ENCODE measurements at regions not wholly inside any gene's neighbourhood (a gene's known extent, or its start where the extent isn't known, plus 50 kb on each side); places are given as distances from the start of the nearest gene placed in this dataset.

- no peak overlapping the region for H3K9ac ChIP-seq (ENCODE audit: low read length in 3 of 3)
- FAIRE-seq (no peak), DNase-seq (peak in 1 of 5 donors; percentile 35)
- no peak overlapping the region for H3K27ac ChIP-seq (ENCODE audit: low read depth in 2 of 2, low read length in 2 of 2)
- no peak overlapping the region for H3K4me3 ChIP-seq (ENCODE audit: low read length in 3 of 3)
- H3K4me1 ChIP-seq (ENCODE audit: control insufficient read depth in 2 of 3, insufficient read depth in 2 of 3, low read depth in 1 of 3, low read length in 3 of 3), result no peaks in the 10 kb centered on the region
- H3K27me3 ChIP-seq (ENCODE audit: control insufficient read depth, insufficient read depth, low read length), result no peaks in the 10 kb centered on the region
- peaks cover 0 to 5% (median 0%) of the 10 kb centered on the region in 3 donors for H3K9me3 ChIP-seq (ENCODE audit: control insufficient read depth in 2 of 3, insufficient read depth in 1 of 3, low read length in 3 of 3)
- no peaks in the 10 kb centered on the region for H3K36me3 ChIP-seq (ENCODE audit: control insufficient read depth in 2 of 3, insufficient read depth in 3 of 3, low read length in 3 of 3)
- TF ChIP-seq CTCF (IDR thresholded peaks at IDR 0.05; ENCODE audit: borderline replicate concordance, extremely low read depth, insufficient read depth), result no peak
- intact Hi-C loops (cut with DNase I), result no loop called here
These were observed 143.0 kb upstream of the SHB start for GRCh38 chr9:38212016-38212415.

GRCh38 chr9:38211002-38211401 lies 142.0 kb upstream of the SHB start:
- Histone ChIP-seq H3K9me3 (ENCODE audit: control insufficient read depth in 2 of 3, insufficient read depth in 1 of 3, low read length in 3 of 3) (peaks cover 0 to 5% (median 0%) of the 10 kb centered on the region in 3 donors), H3K27me3 (ENCODE audit: control insufficient read depth, insufficient read depth, low read length) (no peaks in the 10 kb centered on the region), H3K36me3 (ENCODE audit: control insufficient read depth in 2 of 3, insufficient read depth in 3 of 3, low read length in 3 of 3) (no peaks in the 10 kb centered on the region), H3K9ac (ENCODE audit: low read length in 3 of 3) (no peak overlapping the region), H3K4me1 (ENCODE audit: control insufficient read depth in 2 of 3, insufficient read depth in 2 of 3, low read depth in 1 of 3, low read length in 3 of 3) (no peaks in the 10 kb centered on the region), H3K27ac (ENCODE audit: low read depth in 2 of 2, low read length in 2 of 2) (no peak overlapping the region), H3K4me3 (ENCODE audit: low read length in 3 of 3) (no peak overlapping the region)
- intact Hi-C loops (cut with DNase I), result no loop called here
- DNase-seq, result no peak
- TF ChIP-seq CTCF (IDR thresholded peaks at IDR 0.05; ENCODE audit: borderline replicate concordance, extremely low read depth, insufficient read depth), result no peak
- FAIRE-seq, result no peak

GRCh38 chr9:38208206-38208901 lies 139.3 kb upstream of the SHB start:
- peaks cover 0 to 5% (median 0%) of the 10 kb centered on the region in 3 donors for H3K9me3 ChIP-seq (ENCODE audit: control insufficient read depth in 2 of 3, insufficient read depth in 1 of 3, low read length in 3 of 3)
- no peak overlapping the region for H3K9ac ChIP-seq (ENCODE audit: low read length in 3 of 3)
- no peaks in the 10 kb centered on the region for H3K4me1 ChIP-seq (ENCODE audit: control insufficient read depth in 2 of 3, insufficient read depth in 2 of 3, low read depth in 1 of 3, low read length in 3 of 3)
- H3K27ac ChIP-seq (ENCODE audit: low read depth in 2 of 2, low read length in 2 of 2), result peak overlapping the region in 1 of 2 donors; percentile 3
- H3K4me3 ChIP-seq (ENCODE audit: low read length in 3 of 3), result no peak overlapping the region
- FAIRE-seq, result no peak
- TF ChIP-seq CTCF (IDR thresholded peaks at IDR 0.05; ENCODE audit: borderline replicate concordance, extremely low read depth, insufficient read depth), result no peak
- intact Hi-C loops (cut with DNase I), result no loop called here
- no peak for DNase-seq
- H3K27me3 ChIP-seq (ENCODE audit: control insufficient read depth, insufficient read depth, low read length), result no peaks in the 10 kb centered on the region
- no peaks in the 10 kb centered on the region for H3K36me3 ChIP-seq (ENCODE audit: control insufficient read depth in 2 of 3, insufficient read depth in 3 of 3, low read length in 3 of 3)
